ENCODE measurements at regions not wholly inside any gene's neighbourhood (a gene's known extent, or its start where the extent isn't known, plus 50 kb on each side); places are given as distances from the start of the nearest gene placed in this dataset.

- DNase-seq, result no peak
- H3K36me3 Mint-ChIP-seq (ENCODE audit: low read depth), result no peaks in the 10 kb centered on the region
- Histone ChIP-seq H3K4me3 (ENCODE audit: low read length) (no peak overlapping the region), H3K27me3 (ENCODE audit: control insufficient read depth, insufficient read depth, low read length, poor library complexity, severe bottlenecking) (peaks cover 28% of the 10 kb centered on the region), H3K27ac (ENCODE audit: low read depth, low read length) (no peak overlapping the region), H3K9me3 (ENCODE audit: control insufficient read depth, low read length) (no peaks in the 10 kb centered on the region), H3K36me3 (ENCODE audit: control insufficient read depth, insufficient read depth, low read length) (no peaks in the 10 kb centered on the region), H3K4me1 (ENCODE audit: control insufficient read depth, insufficient read depth, low read length) (no peaks in the 10 kb centered on the region), H3K9ac (ENCODE audit: extremely low read depth, low read length, poor library complexity, severe bottlenecking) (no peak overlapping the region)
- no peak overlapping the region for H3K27ac Mint-ChIP-seq
- TF ChIP-seq CTCF (conservative IDR thresholded peaks at IDR 0.05), result no peak
- H3K27me3 Mint-ChIP-seq (ENCODE audit: insufficient read depth), result peaks cover 22% of the 10 kb centered on the region
- H3K4me3 Mint-ChIP-seq, result no peak overlapping the region
- WGBS, 2 experiments (ENCODE audit: insufficient coverage in 1 of 2, insufficient read length in 1 of 2), result 88 to 90% methylated on average over 2 to 4 of the region's 4 CpGs
- H3K4me1 Mint-ChIP-seq, result peaks cover 12% of the 10 kb centered on the region
- no peaks in the 10 kb centered on the region for H3K9me3 Mint-ChIP-seq
Observed at GRCh38 chr6:40733770-40734396, 146.7 kb upstream of the LRFN2 start.

GRCh38 chr6:40733290-40733689 is 146.1 kb upstream of the LRFN2 start:
- no peaks in the 10 kb centered on the region for H3K9me3 Mint-ChIP-seq

GRCh38 chr6:40732878-40733277 is 145.7 kb upstream of the LRFN2 start:
- no peaks in the 10 kb centered on the region for H3K9me3 Mint-ChIP-seq
- no peaks in the 10 kb centered on the region for H3K9me3 ChIP-seq (ENCODE audit: control insufficient read depth, low read length)
- H3K4me1 Mint-ChIP-seq, result peaks cover 12% of the 10 kb centered on the region
- TF ChIP-seq CTCF (conservative IDR thresholded peaks at IDR 0.05), result no peak
- no peak overlapping the region for H3K27ac Mint-ChIP-seq
- H3K27me3 ChIP-seq (ENCODE audit: control insufficient read depth, insufficient read depth, low read length, poor library complexity, severe bottlenecking), result peaks cover 28% of the 10 kb centered on the region
- no peaks in the 10 kb centered on the region for H3K36me3 ChIP-seq (ENCODE audit: control insufficient read depth, insufficient read depth, low read length)
- 96 to 100% methylated on average over 1 to 2 of the region's 3 CpGs for WGBS, 2 experiments (ENCODE audit: insufficient coverage in 1 of 2, insufficient read length in 1 of 2)
- no peak for DNase-seq
- no peak overlapping the region for H3K27ac ChIP-seq (ENCODE audit: low read depth, low read length)
- H3K36me3 Mint-ChIP-seq (ENCODE audit: low read depth), result no peaks in the 10 kb centered on the region
- no peak overlapping the region for H3K4me3 ChIP-seq (ENCODE audit: low read length)
- no peaks in the 10 kb centered on the region for H3K4me1 ChIP-seq (ENCODE audit: control insufficient read depth, insufficient read depth, low read length)
- H3K4me3 Mint-ChIP-seq, result no peak overlapping the region
- H3K27me3 Mint-ChIP-seq (ENCODE audit: insufficient read depth), result peaks cover 17% of the 10 kb centered on the region
- H3K9ac ChIP-seq (ENCODE audit: extremely low read depth, low read length, poor library complexity, severe bottlenecking), result no peak overlapping the region

More at GRCh38 chr6:40733290-40733689, 146.1 kb upstream of the LRFN2 start:
- WGBS, 2 experiments (ENCODE audit: insufficient coverage in 1 of 2, insufficient read length in 1 of 2), result 50 to 80% methylated on average over 1 of the region's 1 CpG
- no peak for TF ChIP-seq CTCF (conservative IDR thresholded peaks at IDR 0.05)
- Mint-ChIP-seq H3K4me1 (peaks cover 12% of the 10 kb centered on the region), H3K4me3 (no peak overlapping the region), H3K36me3 (ENCODE audit: low read depth) (no peaks in the 10 kb centered on the region), H3K27me3 (ENCODE audit: insufficient read depth) (peaks cover 18% of the 10 kb centered on the region), H3K27ac (no peak overlapping the region)
- no peak for DNase-seq
- no peak overlapping the region for H3K9ac ChIP-seq (ENCODE audit: extremely low read depth, low read length, poor library complexity, severe bottlenecking)
- no peaks in the 10 kb centered on the region for H3K36me3 ChIP-seq (ENCODE audit: control insufficient read depth, insufficient read depth, low read length)
- H3K9me3 ChIP-seq (ENCODE audit: control insufficient read depth, low read length), result no peaks in the 10 kb centered on the region
- H3K27me3 ChIP-seq (ENCODE audit: control insufficient read depth, insufficient read depth, low read length, poor library complexity, severe bottlenecking), result peaks cover 29% of the 10 kb centered on the region
- no peak overlapping the region for H3K4me3 ChIP-seq (ENCODE audit: low read length)
- H3K4me1 ChIP-seq (ENCODE audit: control insufficient read depth, insufficient read depth, low read length), result no peaks in the 10 kb centered on the region
- H3K27ac ChIP-seq (ENCODE audit: low read depth, low read length), result no peak overlapping the region
